ENCODE measurements at regions not wholly inside any gene's neighbourhood (a gene's known extent, or its start where the extent isn't known, plus 50 kb on each side); places are given as distances from the start of the nearest gene placed in this dataset.

DNA sequence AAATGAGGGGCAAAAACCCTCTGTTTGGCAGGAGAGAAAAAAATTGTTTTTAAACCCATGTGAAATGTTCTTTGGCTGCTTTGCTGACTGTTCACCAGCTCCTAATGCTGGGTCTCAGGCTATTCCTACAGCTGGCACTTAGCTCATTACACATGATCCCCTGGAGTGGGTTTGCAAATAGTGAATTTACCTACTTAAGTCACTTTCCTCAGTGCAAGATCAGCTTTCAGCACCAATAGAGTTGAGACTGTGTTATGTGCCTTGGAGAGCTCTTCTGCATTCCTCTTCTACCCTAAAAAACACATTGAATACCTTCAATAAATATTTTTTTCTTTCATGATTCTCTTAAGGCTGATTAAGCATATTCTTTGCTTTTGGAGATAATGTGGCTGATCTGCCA is 58.4 kb upstream of the PRDM1 start:
- dilution Hi-C loops (cut with MboI; ENCODE audit: extremely low pct_ligation_motif_present, low sequenced_read_pairs) (no loop called here), intact Hi-C loops (cut with micrococcal nuclease) (no loop called here)
- Histone ChIP-seq H3K9me1 (replicated peaks; ENCODE audit: control insufficient read depth, extremely low read depth, insufficient read depth, low read length) (no peaks in the 10 kb centered on the region), H3K27me3 (ENCODE audit: control insufficient read depth in 2 of 2, insufficient read depth in 2 of 2, low read length in 2 of 2) (peaks cover 6 to 8% of the 10 kb centered on the region in 2 experiments), H3K4me3 (replicated peaks in 1 of 3; ENCODE audit: insufficient read depth in 1 of 3, low read depth in 1 of 3, low read length in 3 of 3) (no peak overlapping the region), H3K79me2 (ENCODE audit: control insufficient read depth, insufficient read depth, low read length) (no peaks in the 10 kb centered on the region), H3K36me3 (ENCODE audit: control insufficient read depth in 2 of 2, extremely low read depth in 1 of 2, insufficient read depth in 2 of 2, low read length in 2 of 2) (no peaks in the 10 kb centered on the region), H4K20me1 (replicated peaks; ENCODE audit: control insufficient read depth, extremely low read depth, insufficient read depth, low read length) (no peaks in the 10 kb centered on the region), H3K27ac (ENCODE audit: insufficient read depth, low read depth, low read length) (no peak overlapping the region), H3K4me1 (ENCODE audit: control insufficient read depth, extremely low read depth, insufficient read depth, low read length) (no peaks in the 10 kb centered on the region), H3K9me3 (replicated peaks; ENCODE audit: control insufficient read depth, insufficient read depth, low read length) (no peaks in the 10 kb centered on the region), H3K4me2 (ENCODE audit: insufficient read depth, low read length) (no peak overlapping the region), H2AFZ (ENCODE audit: low read depth, low read length) (no peak overlapping the region), H3K9ac (replicated peaks; ENCODE audit: extremely low read depth, insufficient read depth, low read length) (no peak overlapping the region)
- TF ChIP-seq FOS (IDR thresholded peaks at IDR 0.05; ENCODE audit: borderline replicate concordance, insufficient read depth, low read length): no peak
- TF ChIP-seq POLR2A (IDR thresholded peaks at IDR 0.05; ENCODE audit: low read depth, low read length): no peak
- no peak for TF ChIP-seq GATA2 (IDR thresholded peaks at IDR 0.05; ENCODE audit: insufficient read depth, insufficient read length, low read depth, low read length)
- TF ChIP-seq, protein P1, sequence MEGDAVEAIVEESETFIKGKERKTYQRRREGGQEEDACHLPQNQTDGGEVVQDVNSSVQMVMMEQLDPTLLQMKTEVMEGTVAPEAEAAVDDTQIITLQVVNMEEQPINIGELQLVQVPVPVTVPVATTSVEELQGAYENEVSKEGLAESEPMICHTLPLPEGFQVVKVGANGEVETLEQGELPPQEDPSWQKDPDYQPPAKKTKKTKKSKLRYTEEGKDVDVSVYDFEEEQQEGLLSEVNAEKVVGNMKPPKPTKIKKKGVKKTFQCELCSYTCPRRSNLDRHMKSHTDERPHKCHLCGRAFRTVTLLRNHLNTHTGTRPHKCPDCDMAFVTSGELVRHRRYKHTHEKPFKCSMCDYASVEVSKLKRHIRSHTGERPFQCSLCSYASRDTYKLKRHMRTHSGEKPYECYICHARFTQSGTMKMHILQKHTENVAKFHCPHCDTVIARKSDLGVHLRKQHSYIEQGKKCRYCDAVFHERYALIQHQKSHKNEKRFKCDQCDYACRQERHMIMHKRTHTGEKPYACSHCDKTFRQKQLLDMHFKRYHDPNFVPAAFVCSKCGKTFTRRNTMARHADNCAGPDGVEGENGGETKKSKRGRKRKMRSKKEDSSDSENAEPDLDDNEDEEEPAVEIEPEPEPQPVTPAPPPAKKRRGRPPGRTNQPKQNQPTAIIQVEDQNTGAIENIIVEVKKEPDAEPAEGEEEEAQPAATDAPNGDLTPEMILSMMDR (IDR thresholded peaks at IDR 0.05; ENCODE audit: extremely low read depth in 1 of 2, insufficient read depth in 1 of 2, low read depth in 1 of 2, low read length in 2 of 2): no peak
- TF ChIP-seq EZH2 (IDR thresholded peaks at IDR 0.05; ENCODE audit: borderline replicate concordance, low read depth, low read length, severe bottlenecking): no peak
- TF ChIP-seq POLR2AphosphoS5 (IDR thresholded peaks at IDR 0.05; ENCODE audit: insufficient read depth, low read depth, low read length): no peak
- TF ChIP-seq, protein P2, sequence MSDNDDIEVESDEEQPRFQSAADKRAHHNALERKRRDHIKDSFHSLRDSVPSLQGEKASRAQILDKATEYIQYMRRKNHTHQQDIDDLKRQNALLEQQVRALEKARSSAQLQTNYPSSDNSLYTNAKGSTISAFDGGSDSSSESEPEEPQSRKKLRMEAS (IDR thresholded peaks at IDR 0.05; ENCODE audit: insufficient read depth, insufficient read length): no peak
- TF ChIP-seq MYC (IDR thresholded peaks at IDR 0.05; ENCODE audit: low read depth, low read length): no peak
- TF ChIP-seq JUN (IDR thresholded peaks at IDR 0.05; ENCODE audit: borderline replicate concordance, insufficient read depth, insufficient read length, low read depth): no peak
- ChIA-PET CTCF (interaction anchor here (1.1 kb wide), 1 partner anchor 8 kb away, joined by 3 read pairs; no protein-coding TSS in a partner anchor), POLR2A (no interaction called here)
- no TSS peak for BruUV-seq (replicated peaks)
- no peak for FAIRE-seq
- DNase-seq (ENCODE audit: low read depth, low spot score): no peak
